CD4-positive, alpha-beta memory T cell (primary cell): ENCODE measurements at regions not wholly inside any gene's neighbourhood (a gene's known extent, or its start where the extent isn't known, plus 50 kb on each side); places are given as distances from the start of the nearest gene placed in this dataset.

Experiments used
- CTCF ChIA-PET: fragments of 350-600 bp; sonication (Branson Sonifier 250); formaldehyde crosslinking; loops from one replicate; lab custom pipeline; 2021; ENCODE audit warnings: inconsistent platforms; ENCODE audit not compliant: partially characterized antibody; lab: Charles Lee
- POLR2A ChIA-PET: fragments of 350-600 bp; sonication (Branson Sonifier 250); formaldehyde crosslinking; loops from one replicate; lab custom pipeline; 2021; ENCODE audit not compliant: partially characterized antibody; lab: Charles Lee
- DNase-seq, 5 donors: peaks; one replicate each; pipeline versions ENCODE4 v3.0.0 to v3.0.0-alpha.2; 2020 to 2022; ENCODE audit warnings: mixed read lengths in 1 of 5
- H3K27ac ChIP-seq: one replicate; pipeline ENCODE4 v1.7.0; 2013; ENCODE audit warnings: low read depth, low read length
- H3K27me3 ChIP-seq: 2 replicates; pipeline ENCODE4 v1.7.0; 2013; ENCODE audit warnings: mild to moderate bottlenecking, low read length, moderate library complexity; ENCODE audit not compliant: insufficient read depth
- H3K36me3 ChIP-seq: 2 replicates; pipeline ENCODE4 v1.7.0; 2013; ENCODE audit warnings: mild to moderate bottlenecking, low read length, moderate library complexity; ENCODE audit not compliant: insufficient read depth
- H3K4me1 ChIP-seq: 2 replicates; pipeline ENCODE4 v1.7.0; 2013; ENCODE audit warnings: mild to moderate bottlenecking, low read length, moderate library complexity; ENCODE audit not compliant: insufficient read depth
- H3K4me3 ChIP-seq, 2 donors: one replicate each; pipeline ENCODE4 v1.7.0; 2013; ENCODE audit warnings: low read length in 2 of 2, mild to moderate bottlenecking in 1 of 2
- H3K9me3 ChIP-seq, 2 donors: one replicate each; pipeline ENCODE4 v1.7.0; 2013; ENCODE audit warnings: low read length in 2 of 2, control low read depth in 1 of 2; ENCODE audit not compliant: control insufficient read depth in 1 of 2
- H3K27ac Mint-ChIP-seq, 7 donors: one replicate each; pipeline ENCODE4 v1.8.0; 2020 to 2021; ENCODE audit warnings: mixed read lengths in 7 of 7, mild to moderate bottlenecking in 6 of 7, inconsistent platforms in 3 of 7, moderate library complexity in 3 of 7
- H3K27me3 Mint-ChIP-seq, 2 donors: one replicate each; pipeline ENCODE4 v1.8.0; 2020 to 2021; ENCODE audit warnings: mixed read lengths in 2 of 2
- H3K36me3 Mint-ChIP-seq, 2 donors: one replicate each; pipeline ENCODE4 v1.8.0; 2020 to 2021; ENCODE audit warnings: mixed read lengths in 2 of 2, inconsistent platforms in 1 of 2, mild to moderate bottlenecking in 1 of 2
- H3K4me1 Mint-ChIP-seq, 4 donors: one replicate each; pipeline ENCODE4 v1.8.0; 2020 to 2021; ENCODE audit warnings: mixed read lengths in 4 of 4, mild to moderate bottlenecking in 1 of 4
- H3K4me3 Mint-ChIP-seq, 8 donors: one replicate each; pipeline ENCODE4 v1.8.0; 2020 to 2021; ENCODE audit warnings: mixed read lengths in 8 of 8, mild to moderate bottlenecking in 7 of 8, moderate library complexity in 6 of 8, inconsistent platforms in 3 of 8
- H3K9me3 Mint-ChIP-seq, 8 donors: one replicate each; pipeline ENCODE4 v1.8.0; 2020 to 2021; ENCODE audit warnings: mixed read lengths in 8 of 8, mild to moderate bottlenecking in 5 of 8, inconsistent platforms in 3 of 8, moderate library complexity in 1 of 8
- intact Hi-C: fragments of 100-400 bp; cut with micrococcal nuclease; formaldehyde crosslinking; loops from one replicate; pipeline ENCODE4 v1.15.1; 2023

- no peak overlapping the region for H3K4me3 Mint-ChIP-seq
- no peaks in the 10 kb centered on the region for H3K36me3 Mint-ChIP-seq
- H3K27me3 Mint-ChIP-seq, result peaks cover 0 to 17% of the 10 kb centered on the region in 2 donors
- POLR2A ChIA-PET, result no interaction called here
- CTCF ChIA-PET, result no interaction called here
- intact Hi-C loops, result no loop called here
- Histone ChIP-seq H3K4me1 (no peaks in the 10 kb centered on the region), H3K27ac (no peak overlapping the region), H3K27me3 (no peaks in the 10 kb centered on the region), H3K4me3 (no peak overlapping the region), H3K9me3 (no peaks in the 10 kb centered on the region), H3K36me3 (no peaks in the 10 kb centered on the region)
- H3K27ac Mint-ChIP-seq, result peak overlapping the region in 1 of 7 donors; percentile 22
- DNase-seq, result no peak
- peaks cover 0 to 2% (median 0%) of the 10 kb centered on the region in 4 donors for H3K4me1 Mint-ChIP-seq
- H3K9me3 Mint-ChIP-seq, result no peaks in the 10 kb centered on the region
These were observed 60.3 kb upstream of the CALM2 start for GRCh38 chr2:47236503-47237215.

GRCh38 chr2:47235132-47235531, 58.8 kb upstream of the CALM2 start:
- no peaks in the 10 kb centered on the region for H3K36me3 Mint-ChIP-seq
- no peak for DNase-seq
- CTCF ChIA-PET, result no interaction called here
- intact Hi-C loops, result no loop called here
- no peak overlapping the region for H3K27ac Mint-ChIP-seq
- no peaks in the 10 kb centered on the region for H3K36me3 ChIP-seq
- H3K27me3 Mint-ChIP-seq, result peaks cover 0 to 17% of the 10 kb centered on the region in 2 donors
- no peak overlapping the region for H3K4me3 ChIP-seq
- H3K27me3 ChIP-seq, result no peaks in the 10 kb centered on the region
- no peaks in the 10 kb centered on the region for H3K9me3 ChIP-seq
- no peaks in the 10 kb centered on the region for H3K4me1 ChIP-seq
- no peaks in the 10 kb centered on the region for H3K9me3 Mint-ChIP-seq
- no peak overlapping the region for H3K27ac ChIP-seq
- H3K4me3 Mint-ChIP-seq, result no peak overlapping the region
- H3K4me1 Mint-ChIP-seq, result peaks cover 0 to 2% (median 0%) of the 10 kb centered on the region in 4 donors
- POLR2A ChIA-PET, result no interaction called here

- Histone ChIP-seq H3K4me3 (no peak overlapping the region), H3K4me1 (no peaks in the 10 kb centered on the region), H3K27ac (no peak overlapping the region), H3K27me3 (no peaks in the 10 kb centered on the region), H3K36me3 (no peaks in the 10 kb centered on the region), H3K9me3 (no peaks in the 10 kb centered on the region)
- H3K4me3 Mint-ChIP-seq, result no peak overlapping the region
- peaks cover 0 to 17% of the 10 kb centered on the region in 2 donors for H3K27me3 Mint-ChIP-seq
- CTCF ChIA-PET, result no interaction called here
- intact Hi-C loops, result no loop called here
- no peaks in the 10 kb centered on the region for H3K9me3 Mint-ChIP-seq
- H3K27ac Mint-ChIP-seq, result no peak overlapping the region
- no peaks in the 10 kb centered on the region for H3K36me3 Mint-ChIP-seq
- H3K4me1 Mint-ChIP-seq, result peaks cover 0 to 2% (median 0%) of the 10 kb centered on the region in 4 donors
- DNase-seq, result no peak
- POLR2A ChIA-PET, result no interaction called here
These were observed 58.1 kb upstream of the CALM2 start for GRCh38 chr2:47234456-47234855.

GRCh38 chr2:47232738-47233415, 56.6 kb upstream of the CALM2 start:
- Mint-ChIP-seq H3K27ac (no peak overlapping the region), H3K4me1 (no peaks in the 10 kb centered on the region), H3K9me3 (no peaks in the 10 kb centered on the region), H3K4me3 (no peak overlapping the region), H3K36me3 (no peaks in the 10 kb centered on the region), H3K27me3 (peaks cover 1 to 14% of the 10 kb centered on the region in 2 donors)
- H3K27me3 ChIP-seq, result no peaks in the 10 kb centered on the region
- H3K4me1 ChIP-seq, result no peaks in the 10 kb centered on the region
- H3K4me3 ChIP-seq, result no peak overlapping the region
- intact Hi-C loops, result no loop called here
- CTCF ChIA-PET, result no interaction called here
- POLR2A ChIA-PET, result no interaction called here
- DNase-seq, result no peak
- H3K9me3 ChIP-seq, result no peaks in the 10 kb centered on the region
- H3K27ac ChIP-seq, result no peak overlapping the region
- H3K36me3 ChIP-seq, result no peaks in the 10 kb centered on the region

- DNase-seq, result no peak
- H3K36me3 Mint-ChIP-seq, result no peaks in the 10 kb centered on the region
- H3K4me1 Mint-ChIP-seq, result no peaks in the 10 kb centered on the region
- H3K36me3 ChIP-seq, result no peaks in the 10 kb centered on the region
- H3K4me1 ChIP-seq, result no peaks in the 10 kb centered on the region
- H3K4me3 ChIP-seq, result no peak overlapping the region
- CTCF ChIA-PET, result no interaction called here
- H3K27me3 ChIP-seq, result no peaks in the 10 kb centered on the region
- intact Hi-C loops, result no loop called here
- no peaks in the 10 kb centered on the region for H3K9me3 ChIP-seq
- H3K27me3 Mint-ChIP-seq, result peaks cover 1 to 2% of the 10 kb centered on the region in 2 donors
- H3K27ac Mint-ChIP-seq, result no peak overlapping the region
- H3K27ac ChIP-seq, result no peak overlapping the region
- H3K4me3 Mint-ChIP-seq, result no peak overlapping the region
- no peaks in the 10 kb centered on the region for H3K9me3 Mint-ChIP-seq
- POLR2A ChIA-PET, result no interaction called here
These were observed 54.1 kb upstream of the CALM2 start for GRCh38 chr2:47230418-47230817.

- no peaks in the 10 kb centered on the region for H3K9me3 ChIP-seq
- H3K9me3 Mint-ChIP-seq, result no peaks in the 10 kb centered on the region
- H3K27ac ChIP-seq, result no peak overlapping the region
- no peaks in the 10 kb centered on the region for H3K36me3 Mint-ChIP-seq
- H3K4me3 Mint-ChIP-seq, result no peak overlapping the region
- no peaks in the 10 kb centered on the region for H3K27me3 ChIP-seq
- H3K27me3 Mint-ChIP-seq, result peaks cover 0 to 3% of the 10 kb centered on the region in 2 donors
- H3K4me1 ChIP-seq, result no peaks in the 10 kb centered on the region
- H3K4me3 ChIP-seq, result no peak overlapping the region
- POLR2A ChIA-PET, result no interaction called here
- intact Hi-C loops, result no loop called here
- DNase-seq, result no peak
- no peak overlapping the region for H3K27ac Mint-ChIP-seq
- H3K4me1 Mint-ChIP-seq, result no peaks in the 10 kb centered on the region
- CTCF ChIA-PET, result no interaction called here
- no peaks in the 10 kb centered on the region for H3K36me3 ChIP-seq
These were observed 51.4 kb upstream of the CALM2 start for GRCh38 chr2:47227532-47228279.

GRCh38 chr2:47226923-47227220, 50.6 kb upstream of the CALM2 start:
- CTCF ChIA-PET, result no interaction called here
- Mint-ChIP-seq H3K9me3 (no peaks in the 10 kb centered on the region), H3K27ac (no peak overlapping the region), H3K4me1 (no peaks in the 10 kb centered on the region), H3K36me3 (no peaks in the 10 kb centered on the region), H3K4me3 (no peak overlapping the region), H3K27me3 (peaks cover 0 to 3% of the 10 kb centered on the region in 2 donors)
- intact Hi-C loops, result no loop called here
- POLR2A ChIA-PET, result no interaction called here
- H3K27ac ChIP-seq, result no peak overlapping the region
- no peaks in the 10 kb centered on the region for H3K36me3 ChIP-seq
- H3K4me3 ChIP-seq, result no peak overlapping the region
- H3K27me3 ChIP-seq, result no peaks in the 10 kb centered on the region
- H3K9me3 ChIP-seq, result no peaks in the 10 kb centered on the region
- no peak for DNase-seq
- no peaks in the 10 kb centered on the region for H3K4me1 ChIP-seq
